H1 (cell line): ENCODE measurements at regions not wholly inside any gene's neighbourhood (a gene's known extent, or its start where the extent isn't known, plus 50 kb on each side); places are given as distances from the start of the nearest gene placed in this dataset.

Experiments used
- CTCF ChIA-PET: fragments of 300-600 bp; sonication (Branson Sonifier 250); formaldehyde crosslinking; loops from one replicate; lab custom pipeline; 2021; ENCODE audit not compliant: partially characterized antibody; lab: Charles Lee
- POLR2A ChIA-PET: fragments of 300-600 bp; sonication (Branson Sonifier 250); formaldehyde crosslinking; loops from one replicate; lab custom pipeline; 2021; ENCODE audit warnings: inconsistent platforms; ENCODE audit not compliant: partially characterized antibody; lab: Charles Lee
- DNase-seq, 2 experiments: peaks; one replicate each; pipeline versions ENCODE4 v3.0.0 to v3.0.0-alpha.2; 2010 to 2022; ENCODE audit warnings: low spot score in 2 of 2, low read depth in 1 of 2, mixed read lengths in 1 of 2
- FAIRE-seq: peaks from 2 replicates; lab custom pipeline; 2011; peaks lifted over from hg19 to GRCh38; lab: Jason Lieb, UNC
- H2AFZ ChIP-seq: 2 replicates; pipeline ENCODE4 v1.8.1; 2012; ENCODE audit warnings: low read length, inconsistent platforms
- H2AK5ac ChIP-seq: 2 replicates; pipeline ENCODE4 v1.6.1; 2013; ENCODE audit warnings: low read depth, low read length
- H2BK120ac ChIP-seq: replicated peaks from 2 replicates; pipeline ENCODE3; 2013; ENCODE audit warnings: low read depth, low read length, inconsistent platforms
- H2BK12ac ChIP-seq: 2 replicates; pipeline ENCODE4 v1.6.1; 2013; ENCODE audit warnings: low read depth, low read length
- H2BK15ac ChIP-seq: 2 replicates; pipeline ENCODE4 v1.6.1; 2013; ENCODE audit warnings: low read length
- H2BK20ac ChIP-seq: 2 replicates; pipeline ENCODE4 v1.6.1; 2013; ENCODE audit warnings: low read length
- H2BK5ac ChIP-seq: 2 replicates; pipeline ENCODE4 v1.6.1; 2013; ENCODE audit warnings: low read depth, low read length
- H3K14ac ChIP-seq: 2 replicates; pipeline ENCODE4 v1.6.1; 2013; ENCODE audit warnings: inconsistent platforms; ENCODE audit not compliant: insufficient read length
- H3K18ac ChIP-seq: 2 replicates; pipeline ENCODE4 v1.6.1; 2013; ENCODE audit warnings: low read length; ENCODE audit errors: extremely low read depth
- H3K23ac ChIP-seq: 2 replicates; pipeline ENCODE4 v1.6.1; 2013; ENCODE audit warnings: inconsistent platforms; ENCODE audit not compliant: insufficient read length
- H3K23me2 ChIP-seq: 2 replicates; pipeline ENCODE4 v1.6.1; 2013; ENCODE audit warnings: low read depth, low read length
- H3K27ac ChIP-seq: 2 replicates; pipeline ENCODE4 v1.6.1; 2011; ENCODE audit warnings: low read depth, low read length, inconsistent platforms
- H3K27me3 ChIP-seq, 4 experiments: replicated peaks in 1 of 4; 1 replicate in 1 of 4; 2 replicates in 3 of 4; pipeline versions ENCODE4 v1.6.1 to v1.8.1; 2011 to 2013; ENCODE audit warnings: low read length in 3 of 4, mild to moderate bottlenecking in 3 of 4, inconsistent platforms in 2 of 4, mixed read lengths in 2 of 4, moderate library complexity in 1 of 4; ENCODE audit not compliant: control insufficient read depth in 3 of 4, insufficient read depth in 3 of 4; ENCODE audit errors: extremely low read depth in 1 of 4
- H3K36me3 ChIP-seq, 4 experiments: 2 replicates each; pipeline versions ENCODE4 v1.6.1 to v1.8.1; 2011 to 2013; ENCODE audit warnings: mild to moderate bottlenecking in 4 of 4, low read length in 3 of 4, moderate library complexity in 2 of 4, control low read depth in 1 of 4, inconsistent platforms in 1 of 4; ENCODE audit not compliant: insufficient read depth in 4 of 4, control insufficient read depth in 2 of 4
- H3K4ac ChIP-seq: replicated peaks from 2 replicates; pipeline ENCODE3; 2013; ENCODE audit warnings: low read length, low read depth, mixed read lengths, inconsistent platforms; ENCODE audit not compliant: insufficient read length
- H3K4me1 ChIP-seq, 4 experiments: replicated peaks in 1 of 4; 1 replicate in 1 of 4; 2 replicates in 3 of 4; pipeline versions ENCODE4 v1.6.1 to v1.8.1; 2011 to 2013; ENCODE audit warnings: low read length in 3 of 4, inconsistent platforms in 2 of 4, mixed read lengths in 1 of 4; ENCODE audit not compliant: insufficient read depth in 4 of 4, control insufficient read depth in 3 of 4
- H3K4me2 ChIP-seq, 2 experiments: 2 replicates each; pipeline versions ENCODE4 v1.6.1 to v1.8.1; 2011 to 2013; ENCODE audit warnings: low read depth in 2 of 2, low read length in 2 of 2, control low read depth in 1 of 2, inconsistent platforms in 1 of 2, mild to moderate bottlenecking in 1 of 2; ENCODE audit not compliant: insufficient read depth in 1 of 2
- H3K4me3 ChIP-seq, 4 experiments: fragments of 200-600, 300-600 bp in 1 of 4; sonication (generic), shearing (Covaris generic), sonication (Bioruptor Twin) in 1 of 4; 2 replicates each; pipeline versions ENCODE4 v1.5.1 to v1.8.1; 2011 to 2016; ENCODE audit warnings: low read length in 4 of 4, low read depth in 3 of 4, control low read depth in 2 of 4, inconsistent platforms in 2 of 4, mild to moderate bottlenecking in 2 of 4, mixed read lengths in 1 of 4, moderate library complexity in 1 of 4; ENCODE audit not compliant: insufficient read depth in 2 of 4; ENCODE audit errors: extremely low read depth in 1 of 4
- H3K56ac ChIP-seq: replicated peaks from 2 replicates; pipeline ENCODE3; 2013; ENCODE audit warnings: low read depth, mild to moderate bottlenecking, mixed read lengths, low read length, inconsistent platforms; ENCODE audit not compliant: insufficient read length
- H3K79me1 ChIP-seq: 2 replicates; pipeline ENCODE4 v1.6.1; 2013; ENCODE audit warnings: low read depth, low read length, control low read depth
- H3K79me2 ChIP-seq, 2 experiments: 2 replicates each; pipeline versions ENCODE4 v1.6.1 to v1.8.1; 2012 to 2013; ENCODE audit warnings: low read length in 2 of 2, mild to moderate bottlenecking in 2 of 2, inconsistent platforms in 1 of 2; ENCODE audit not compliant: insufficient read depth in 2 of 2, control insufficient read depth in 1 of 2
- H3K9ac ChIP-seq, 4 experiments: replicated peaks in 1 of 4; 1 replicate in 1 of 4; 2 replicates in 3 of 4; pipeline versions ENCODE4 v1.6.1 to v1.8.1; 2011 to 2013; ENCODE audit warnings: low read depth in 3 of 4, low read length in 3 of 4, control low read depth in 2 of 4, mild to moderate bottlenecking in 2 of 4, moderate library complexity in 2 of 4, inconsistent platforms in 1 of 4; ENCODE audit errors: extremely low read depth in 1 of 4
- H3K9me3 ChIP-seq, 2 experiments: 2 replicates each; pipeline versions ENCODE4 v1.6.1 to v1.8.1; 2012 to 2013; ENCODE audit warnings: mild to moderate bottlenecking in 2 of 2, moderate library complexity in 2 of 2, control low read depth in 1 of 2, inconsistent platforms in 1 of 2, low read depth in 1 of 2, low read length in 1 of 2, mixed read lengths in 1 of 2; ENCODE audit not compliant: insufficient read depth in 2 of 2
- H4K20me1 ChIP-seq, 2 experiments: replicated peaks in 1 of 2; 2 replicates each; pipeline versions ENCODE3 to v1.8.1; 2011 to 2013; ENCODE audit warnings: inconsistent platforms in 2 of 2, low read length in 2 of 2, mild to moderate bottlenecking in 1 of 2; ENCODE audit not compliant: insufficient read depth in 2 of 2, control insufficient read depth in 1 of 2
- H4K5ac ChIP-seq: 2 replicates; pipeline ENCODE4 v1.6.1; 2013; ENCODE audit warnings: low read length, low read depth, mixed read lengths, inconsistent platforms; ENCODE audit not compliant: insufficient read length
- H4K8ac ChIP-seq: 2 replicates; pipeline ENCODE4 v1.8.0; 2013; ENCODE audit warnings: mild to moderate bottlenecking, moderate library complexity, low read length, inconsistent platforms; ENCODE audit not compliant: insufficient read depth; ENCODE audit errors: extremely low read depth
- H4K91ac ChIP-seq: replicated peaks from 2 replicates; pipeline ENCODE3; 2013; ENCODE audit warnings: low read length, mixed read lengths, inconsistent platforms; ENCODE audit not compliant: insufficient read length
- ASH2L ChIP-seq: fragments of 200-600, 300-600 bp; sonication (generic); IDR thresholded peaks from one replicate; pipeline ENCODE4 v1.7.1; 2017; ENCODE audit warnings: low read length
- BRCA1 ChIP-seq: IDR thresholded peaks from 2 replicates; pipeline ENCODE4 v1.6.1; 2012; ENCODE audit warnings: low read depth, low read length, improper control_type of control experiment
- CEBPB ChIP-seq: IDR thresholded peaks from 2 replicates; pipeline ENCODE4 v1.6.1; 2012; ENCODE audit warnings: low read depth, low read length
- CHD1 ChIP-seq: IDR thresholded peaks from 2 replicates; pipeline ENCODE4 v1.6.1; 2012; ENCODE audit warnings: low read depth, low read length, improper control_type of control experiment
- EZH2 ChIP-seq: fragments of 200-600 bp; sonication (generic); IDR thresholded peaks from 2 replicates; pipeline ENCODE4 v1.7.1; 2012; ENCODE audit warnings: low read depth, mild to moderate bottlenecking, moderate library complexity, low read length, inconsistent platforms; ENCODE audit not compliant: severe bottlenecking
- HDAC6 ChIP-seq: IDR thresholded peaks from one replicate; pipeline ENCODE4 v1.7.1; 2012; ENCODE audit warnings: low read depth, mild to moderate bottlenecking, inconsistent platforms, low read length, moderate library complexity
- POLR2A ChIP-seq, 2 experiments: IDR thresholded peaks; 1 replicate in 1 of 2; 2 replicates in 1 of 2; pipeline ENCODE4 v1.6.1; 2011; ENCODE audit warnings: low read depth in 2 of 2, low read length in 2 of 2, mild to moderate bottlenecking in 2 of 2; ENCODE audit errors: control extremely low read depth in 1 of 2
- RAD21 ChIP-seq, 2 experiments: IDR thresholded peaks in 1 of 2; conservative IDR thresholded peaks in 1 of 2; 2 replicates each; pipeline ENCODE4 v1.6.1; 2011; ENCODE audit warnings: low read depth in 2 of 2, low read length in 2 of 2, improper control_type of control experiment in 1 of 2, inconsistent platforms in 1 of 2, mild to moderate bottlenecking in 1 of 2, moderate library complexity in 1 of 2
- TCF12 ChIP-seq: IDR thresholded peaks from 2 replicates; pipeline ENCODE4 v1.6.1; 2011; ENCODE audit warnings: low read depth, mild to moderate bottlenecking, low read length
- WGBS, 2 experiments: shearing (Covaris generic) in 1 of 2; methylation state at CpG; one replicate each; pipeline versions ENCODE4 v1.1.6 to v1.1.7; 2013 to 2015; ENCODE audit warnings: low lambda C conversion rate in 2 of 2, mixed read lengths in 2 of 2, inconsistent platforms in 1 of 2, low coverage in 1 of 2, missing lambda C conversion rate in 1 of 2; ENCODE audit not compliant: insufficient replicate concordance in 2 of 2, insufficient coverage in 1 of 2, insufficient read length in 1 of 2; ENCODE audit errors: extremely low coverage in 1 of 2, missing lambda C conversion rate in 1 of 2; 5-methylcytosine and 5-hydroxymethylcytosine counted together
- TF ChIP-seq, protein P1 (sequence below), 3 experiments: IDR thresholded peaks; 1 replicate in 2 of 3; 2 replicates in 1 of 3; pipeline versions ENCODE4 v1.5.1 to v1.6.1; 2011; ENCODE audit warnings: low read length in 3 of 3, mild to moderate bottlenecking in 3 of 3, inconsistent platforms in 2 of 3, low read depth in 1 of 3, moderate library complexity in 1 of 3; ENCODE audit not compliant: insufficient read depth in 1 of 3; ENCODE audit errors: control extremely low read depth in 1 of 3

DNA sequence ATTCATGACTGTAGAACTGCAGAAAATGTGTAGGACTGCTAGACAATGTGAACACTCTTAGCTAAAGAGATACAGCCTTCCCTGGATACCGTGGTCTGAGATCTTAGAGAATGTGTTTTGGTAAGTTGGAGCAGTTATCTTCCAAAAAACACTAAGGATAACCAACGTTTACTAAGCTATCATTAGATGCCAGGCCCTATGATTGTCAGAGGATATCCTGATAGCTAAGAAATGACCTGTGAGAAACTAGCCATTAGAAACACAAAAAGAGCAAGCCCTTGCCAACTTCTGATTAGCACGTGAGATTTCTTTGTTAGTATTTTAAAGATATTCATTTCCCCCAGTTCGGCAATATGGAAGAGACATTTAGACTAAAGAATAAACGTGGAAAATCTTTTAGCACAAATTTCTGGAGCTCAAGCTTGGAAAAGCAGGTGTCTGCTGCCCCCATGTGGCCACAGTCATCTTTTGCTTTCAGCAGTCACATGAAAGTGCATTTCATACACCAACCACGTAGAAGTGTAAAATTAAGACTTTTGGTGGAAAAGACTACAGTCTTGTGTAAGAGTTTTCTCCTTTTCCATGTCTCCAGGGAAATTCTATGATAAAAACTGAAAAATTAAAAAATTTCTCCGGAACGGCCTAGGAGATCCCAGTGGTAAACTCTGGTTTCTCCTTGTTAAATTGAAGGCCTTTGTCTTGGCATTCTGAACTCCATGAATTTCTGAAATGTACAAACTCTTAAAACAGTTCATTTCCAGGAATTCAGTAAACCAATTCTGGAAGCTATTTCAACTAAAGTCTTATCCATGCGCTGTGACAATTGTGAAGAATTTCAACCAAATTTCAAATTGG, 136.4 kb downstream of the ZNF674 start:
- no peak overlapping the region; the same call in 1 of the 2 replicates for H2AFZ ChIP-seq
- no peak overlapping the region for H2BK20ac ChIP-seq
- no peak overlapping the region for H3K9ac ChIP-seq
- no peak overlapping the region for H4K5ac ChIP-seq
- H2BK120ac ChIP-seq = no peak overlapping the region
- DNase-seq (peak in 1 of 2 experiments; percentile 64), FAIRE-seq (no peak)
- no peaks in the 10 kb centered on the region for H3K36me3 ChIP-seq
- no peaks in the 10 kb centered on the region for H3K4me1 ChIP-seq
- no peak overlapping the region for H3K4ac ChIP-seq
- H3K4me3 ChIP-seq = no peak overlapping the region
- ChIA-PET POLR2A (no interaction called here), CTCF (interaction anchor here (0.5 to 1.9 kb wide), 19 partner anchors 11 to 895 kb away, joined by 3 to 9 read pairs (median 3); no protein-coding TSS in a partner anchor)
- no peaks in the 10 kb centered on the region for H3K79me2 ChIP-seq
- no peak overlapping the region for H3K14ac ChIP-seq
- no peak overlapping the region for H2AK5ac ChIP-seq
- no peak overlapping the region for H2BK5ac ChIP-seq
- H2BK12ac ChIP-seq = peak overlapping the region; percentile 68; the same call in 1 of the 2 replicates
- no peak overlapping the region for H3K4me2 ChIP-seq
- no peak overlapping the region for H4K8ac ChIP-seq
- H3K27me3 ChIP-seq = no peaks in the 10 kb centered on the region
- no peak overlapping the region for H2BK15ac ChIP-seq
- no peaks in the 10 kb centered on the region for H3K23me2 ChIP-seq
- WGBS, 2 experiments = 49% methylated on average over 9 of the region's 9 CpGs; no CpG with 5 or more reads in 1 of the 2 experiments
- H4K91ac ChIP-seq = no peak overlapping the region
- H3K79me1 ChIP-seq = no peaks in the 10 kb centered on the region
- H3K9me3 ChIP-seq = no peaks in the 10 kb centered on the region
- no peaks in the 10 kb centered on the region for H4K20me1 ChIP-seq
- H3K27ac ChIP-seq = no peak overlapping the region
- H3K56ac ChIP-seq = no peak overlapping the region
- no peak overlapping the region for H3K23ac ChIP-seq
- no peak overlapping the region for H3K18ac ChIP-seq
- TF ChIP-seq HDAC6 = no peak
- no peak for TF ChIP-seq TCF12
- TF ChIP-seq ASH2L = no peak
- peak; percentile 79 to 85 for TF ChIP-seq RAD21 (IDR thresholded peaks at IDR 0.05 in 1 of 2, conservative IDR thresholded peaks at IDR 0.05 in 1 of 2; ENCODE audit: low read depth in 2 of 2, low read length in 2 of 2)
- TF ChIP-seq CEBPB = no peak
- no peak for TF ChIP-seq BRCA1
- TF ChIP-seq POLR2A (IDR thresholded peaks at IDR 0.05; ENCODE audit: control extremely low read depth in 1 of 2, low read depth in 2 of 2, low read length in 2 of 2) = no peak
- TF ChIP-seq, protein P1, sequence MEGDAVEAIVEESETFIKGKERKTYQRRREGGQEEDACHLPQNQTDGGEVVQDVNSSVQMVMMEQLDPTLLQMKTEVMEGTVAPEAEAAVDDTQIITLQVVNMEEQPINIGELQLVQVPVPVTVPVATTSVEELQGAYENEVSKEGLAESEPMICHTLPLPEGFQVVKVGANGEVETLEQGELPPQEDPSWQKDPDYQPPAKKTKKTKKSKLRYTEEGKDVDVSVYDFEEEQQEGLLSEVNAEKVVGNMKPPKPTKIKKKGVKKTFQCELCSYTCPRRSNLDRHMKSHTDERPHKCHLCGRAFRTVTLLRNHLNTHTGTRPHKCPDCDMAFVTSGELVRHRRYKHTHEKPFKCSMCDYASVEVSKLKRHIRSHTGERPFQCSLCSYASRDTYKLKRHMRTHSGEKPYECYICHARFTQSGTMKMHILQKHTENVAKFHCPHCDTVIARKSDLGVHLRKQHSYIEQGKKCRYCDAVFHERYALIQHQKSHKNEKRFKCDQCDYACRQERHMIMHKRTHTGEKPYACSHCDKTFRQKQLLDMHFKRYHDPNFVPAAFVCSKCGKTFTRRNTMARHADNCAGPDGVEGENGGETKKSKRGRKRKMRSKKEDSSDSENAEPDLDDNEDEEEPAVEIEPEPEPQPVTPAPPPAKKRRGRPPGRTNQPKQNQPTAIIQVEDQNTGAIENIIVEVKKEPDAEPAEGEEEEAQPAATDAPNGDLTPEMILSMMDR (IDR thresholded peaks at IDR 0.05; ENCODE audit: control extremely low read depth in 1 of 3, insufficient read depth in 1 of 3, low read depth in 1 of 3, low read length in 3 of 3) = peak; percentile 22 to 58 (median 55)
- no peak for TF ChIP-seq CHD1
- no peak for TF ChIP-seq EZH2
